ENCODE measurements at regions not wholly inside any gene's neighbourhood (a gene's known extent, or its start where the extent isn't known, plus 50 kb on each side); places are given as distances from the start of the nearest gene placed in this dataset.

DNA sequence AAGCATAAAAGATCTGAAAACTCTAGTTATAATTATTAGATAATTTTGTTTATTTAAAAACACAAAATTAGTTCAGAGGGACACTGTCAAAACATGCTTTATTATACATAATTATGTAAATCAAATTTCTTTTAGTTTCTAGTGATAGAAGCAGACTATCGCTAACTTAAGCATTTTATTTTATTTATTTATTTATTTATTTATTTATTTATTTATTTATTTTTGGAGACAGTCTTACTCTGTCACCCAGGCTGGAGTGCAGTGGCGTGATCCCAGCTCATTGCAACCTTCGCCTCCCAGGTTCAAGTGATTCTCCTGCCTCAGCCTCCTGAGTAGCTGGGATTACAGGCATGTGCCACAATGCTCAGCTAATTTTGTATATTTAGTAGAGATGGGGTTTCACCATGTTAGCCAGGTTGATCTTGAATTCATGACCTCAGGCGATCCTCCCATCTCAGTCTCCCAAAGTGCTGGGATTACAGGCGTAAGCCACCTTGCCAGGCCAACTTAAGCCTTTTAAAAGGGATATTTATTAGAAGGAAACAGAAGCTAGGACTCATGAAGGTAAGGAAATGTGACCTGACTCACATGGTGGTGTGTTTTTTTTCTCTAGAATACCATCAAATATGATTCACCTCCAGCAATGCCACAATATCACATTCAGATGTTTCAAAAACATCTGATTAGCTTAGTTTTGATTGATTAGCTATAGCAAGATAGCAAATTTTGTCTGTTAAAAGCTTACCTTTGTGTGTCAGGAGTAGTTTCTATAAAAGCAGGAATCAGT is 1357.4 kb upstream of the ADGRL4 start:
- intact Hi-C loops (cut with DNase I), result no loop called here

DNA sequence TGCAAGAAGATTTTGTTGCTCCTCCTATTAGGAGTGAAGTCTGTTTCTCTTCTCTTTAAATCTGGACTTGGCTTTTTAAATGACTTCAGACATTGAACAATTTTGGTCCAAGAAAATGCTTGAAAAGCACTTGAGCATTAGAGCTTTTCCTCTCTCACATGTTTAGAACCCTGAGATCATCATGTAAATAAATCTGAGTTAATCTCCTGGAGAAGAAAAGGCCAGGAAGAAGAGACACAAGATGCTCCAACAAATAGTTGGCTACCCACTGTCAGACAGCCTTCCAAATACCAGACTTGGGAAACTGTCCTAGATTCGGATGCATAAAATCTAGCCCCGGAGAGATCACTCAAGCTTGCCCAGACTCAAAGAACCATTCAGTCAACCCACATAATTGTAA is 1353.1 kb upstream of the ADGRL4 start:
- 91% methylated on average over 2 of the region's 2 CpGs for WGBS
- TF ChIP-seq, protein P1, sequence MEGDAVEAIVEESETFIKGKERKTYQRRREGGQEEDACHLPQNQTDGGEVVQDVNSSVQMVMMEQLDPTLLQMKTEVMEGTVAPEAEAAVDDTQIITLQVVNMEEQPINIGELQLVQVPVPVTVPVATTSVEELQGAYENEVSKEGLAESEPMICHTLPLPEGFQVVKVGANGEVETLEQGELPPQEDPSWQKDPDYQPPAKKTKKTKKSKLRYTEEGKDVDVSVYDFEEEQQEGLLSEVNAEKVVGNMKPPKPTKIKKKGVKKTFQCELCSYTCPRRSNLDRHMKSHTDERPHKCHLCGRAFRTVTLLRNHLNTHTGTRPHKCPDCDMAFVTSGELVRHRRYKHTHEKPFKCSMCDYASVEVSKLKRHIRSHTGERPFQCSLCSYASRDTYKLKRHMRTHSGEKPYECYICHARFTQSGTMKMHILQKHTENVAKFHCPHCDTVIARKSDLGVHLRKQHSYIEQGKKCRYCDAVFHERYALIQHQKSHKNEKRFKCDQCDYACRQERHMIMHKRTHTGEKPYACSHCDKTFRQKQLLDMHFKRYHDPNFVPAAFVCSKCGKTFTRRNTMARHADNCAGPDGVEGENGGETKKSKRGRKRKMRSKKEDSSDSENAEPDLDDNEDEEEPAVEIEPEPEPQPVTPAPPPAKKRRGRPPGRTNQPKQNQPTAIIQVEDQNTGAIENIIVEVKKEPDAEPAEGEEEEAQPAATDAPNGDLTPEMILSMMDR (IDR thresholded peaks at IDR 0.05), result no peak
- TF ChIP-seq POLR2A (IDR thresholded peaks at IDR 0.05) (no peak), POLR2AphosphoS5 (IDR thresholded peaks at IDR 0.05) (no peak)
- no peaks in the 10 kb centered on the region for H3K27me3 ChIP-seq (replicated peaks; ENCODE audit: insufficient read depth)
- no peaks in the 10 kb centered on the region for H3K4me1 ChIP-seq (replicated peaks)
- intact Hi-C loops (cut with DNase I), result no loop called here
- H3K9me3 ChIP-seq, result no peaks in the 10 kb centered on the region
- no peak overlapping the region for H3K27ac ChIP-seq
- DNase-seq (ENCODE audit: low spot score), result no peak
- H3K4me3 ChIP-seq, result no peak overlapping the region
- no peaks in the 10 kb centered on the region for H3K36me3 ChIP-seq

More for the DNA sequence above, 1357.4 kb upstream of the ADGRL4 start:
- TF ChIP-seq POLR2AphosphoS5 (IDR thresholded peaks at IDR 0.05) (no peak), POLR2A (IDR thresholded peaks at IDR 0.05) (no peak)
- TF ChIP-seq, protein P1 (IDR thresholded peaks at IDR 0.05), result no peak
- H3K27ac ChIP-seq, result no peak overlapping the region
- no peaks in the 10 kb centered on the region for H3K27me3 ChIP-seq (replicated peaks; ENCODE audit: insufficient read depth)
- no peaks in the 10 kb centered on the region for H3K9me3 ChIP-seq
- H3K36me3 ChIP-seq, result no peaks in the 10 kb centered on the region
- DNase-seq (ENCODE audit: low spot score), result no peak
- 97% methylated on average over 5 of the region's 5 CpGs for WGBS
- H3K4me1 ChIP-seq (replicated peaks), result no peaks in the 10 kb centered on the region
- H3K4me3 ChIP-seq, result no peak overlapping the region

DNA sequence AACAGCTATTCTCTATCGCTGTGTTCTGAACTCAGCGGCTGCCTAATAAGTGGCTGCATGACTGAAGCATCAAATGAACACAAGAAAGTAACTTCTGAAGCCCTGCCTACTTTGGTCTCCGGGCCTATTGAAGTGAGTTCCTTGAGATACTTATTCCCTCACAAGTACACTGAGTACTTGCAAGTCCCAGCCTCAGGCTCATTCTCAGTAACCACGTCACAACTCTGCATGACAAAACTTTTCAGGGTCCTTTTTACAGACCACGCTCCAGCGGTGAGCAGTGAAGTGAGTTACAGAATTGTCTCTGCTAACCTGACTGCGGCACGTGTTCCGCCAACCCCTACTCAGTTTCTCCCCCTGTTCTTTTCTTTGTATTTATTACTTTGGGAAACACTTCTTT is 1342.7 kb upstream of the ADGRL4 start:
- WGBS, result 93% methylated on average over 9 of the region's 9 CpGs
- Histone ChIP-seq H3K9me3 (no peaks in the 10 kb centered on the region), H3K27me3 (replicated peaks; ENCODE audit: insufficient read depth) (no peaks in the 10 kb centered on the region), H3K36me3 (no peaks in the 10 kb centered on the region), H3K4me1 (replicated peaks) (no peaks in the 10 kb centered on the region), H3K4me3 (no peak overlapping the region), H3K27ac (no peak overlapping the region)
- intact Hi-C loops (cut with DNase I), result no loop called here
- no peak for TF ChIP-seq POLR2A (IDR thresholded peaks at IDR 0.05)
- TF ChIP-seq POLR2AphosphoS5 (IDR thresholded peaks at IDR 0.05), result no peak
- TF ChIP-seq, protein P1 (IDR thresholded peaks at IDR 0.05), result no peak
- DNase-seq (ENCODE audit: low spot score), result no peak

DNA sequence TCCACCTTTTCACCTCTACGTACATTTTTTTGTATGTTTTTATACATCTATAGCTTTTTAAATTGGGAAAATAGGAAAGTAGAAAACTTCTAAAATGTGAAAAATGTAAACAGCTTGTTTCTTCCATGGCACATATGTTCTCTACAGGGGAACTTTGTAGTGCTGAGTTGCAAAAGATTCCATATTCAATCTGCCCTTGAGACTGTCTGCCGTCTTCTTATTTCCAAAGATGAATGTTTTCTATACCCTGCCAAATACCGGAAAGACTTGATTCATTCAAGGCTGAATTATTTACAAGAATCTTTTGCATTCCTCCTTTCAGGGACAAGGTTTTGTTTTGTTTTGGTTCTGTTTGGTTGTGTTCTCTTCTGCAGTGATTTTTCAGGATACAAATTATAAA is 1334.5 kb upstream of the ADGRL4 start:
- 60% methylated on average over 3 of the region's 3 CpGs for WGBS
- TF ChIP-seq, protein P1 (IDR thresholded peaks at IDR 0.05), result no peak
- TF ChIP-seq POLR2AphosphoS5 (IDR thresholded peaks at IDR 0.05) (no peak), POLR2A (IDR thresholded peaks at IDR 0.05) (no peak)
- Histone ChIP-seq H3K4me3 (no peak overlapping the region), H3K4me1 (replicated peaks) (no peaks in the 10 kb centered on the region), H3K9me3 (no peaks in the 10 kb centered on the region), H3K27ac (no peak overlapping the region), H3K36me3 (no peaks in the 10 kb centered on the region), H3K27me3 (replicated peaks; ENCODE audit: insufficient read depth) (no peaks in the 10 kb centered on the region)
- no peak for DNase-seq (ENCODE audit: low spot score)
- intact Hi-C loops (cut with DNase I), result no loop called here

DNA sequence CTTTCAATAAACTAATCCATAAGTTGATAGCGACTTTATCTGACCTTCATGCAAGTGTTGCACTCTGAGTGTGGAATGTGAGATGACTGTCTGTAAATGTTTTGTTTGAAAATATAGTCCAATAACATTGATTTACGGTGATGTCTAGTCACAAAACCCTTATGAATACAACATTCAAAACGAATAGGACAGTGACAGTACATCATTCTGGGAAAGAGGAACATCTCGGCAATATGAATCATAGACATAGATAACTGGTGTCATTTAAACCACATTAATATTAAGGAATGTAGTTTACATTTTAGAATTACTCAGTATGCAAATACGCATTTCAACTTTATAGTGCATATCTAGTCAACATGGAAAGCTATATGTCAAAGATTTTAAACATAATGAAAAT is 1311.6 kb upstream of the ADGRL4 start:
- Histone ChIP-seq H3K27me3 (replicated peaks; ENCODE audit: insufficient read depth) (no peaks in the 10 kb centered on the region), H3K4me1 (replicated peaks) (no peaks in the 10 kb centered on the region), H3K27ac (no peak overlapping the region), H3K4me3 (no peak overlapping the region), H3K9me3 (no peaks in the 10 kb centered on the region), H3K36me3 (no peaks in the 10 kb centered on the region)
- 59% methylated on average over 5 of the region's 5 CpGs for WGBS
- TF ChIP-seq POLR2A (IDR thresholded peaks at IDR 0.05), result no peak
- TF ChIP-seq POLR2AphosphoS5 (IDR thresholded peaks at IDR 0.05), result no peak
- TF ChIP-seq, protein P1 (IDR thresholded peaks at IDR 0.05), result no peak
- no peak for DNase-seq (ENCODE audit: low spot score)
- intact Hi-C loops (cut with DNase I), result no loop called here

Data from prostate gland (tissue), 2 donors.